ENCODE measurements at regions not wholly inside any gene's neighbourhood (a gene's known extent, or its start where the extent isn't known, plus 50 kb on each side); places are given as distances from the start of the nearest gene placed in this dataset.

- Histone ChIP-seq H3K27ac (ENCODE audit: low read length) (no peak overlapping the region), H3K9me2 (ENCODE audit: insufficient read depth, low read length) (no peaks in the 10 kb centered on the region), H4K20me1 (ENCODE audit: insufficient read depth) (no peaks in the 10 kb centered on the region), H3K36me3 (ENCODE audit: insufficient read depth, low read length) (no peaks in the 10 kb centered on the region), H2AFZ (ENCODE audit: low read depth, low read length) (no peak overlapping the region), H3K4me2 (ENCODE audit: low read length) (no peak overlapping the region), H3F3A (ENCODE audit: insufficient read depth, low read length, poor library complexity, severe bottlenecking) (no peaks in the 10 kb centered on the region), H3K9ac (ENCODE audit: low read length) (no peak overlapping the region), H3K79me2 (replicated peaks; ENCODE audit: insufficient read depth, low read length) (no peaks in the 10 kb centered on the region), H3K27me3 (ENCODE audit: insufficient read depth, low read depth, low read length) (no peaks in the 10 kb centered on the region), H3K4me3 (ENCODE audit: low read length) (no peak overlapping the region), H3K9me3 (ENCODE audit: low read length) (no peaks in the 10 kb centered on the region)
- TF ChIP-seq EZH2 (IDR thresholded peaks at IDR 0.05; ENCODE audit: borderline replicate concordance, insufficient read depth, low read length, poor library complexity, severe bottlenecking) (no peak), SMC3 (conservative IDR thresholded peaks at IDR 0.05; ENCODE audit: poor library complexity) (no peak), POLR2AphosphoS5 (IDR thresholded peaks at IDR 0.05) (no peak), REST (IDR thresholded peaks at IDR 0.05; ENCODE audit: borderline replicate concordance) (no peak), MXI1 (conservative IDR thresholded peaks at IDR 0.05; ENCODE audit: poor library complexity, severe bottlenecking) (no peak), TAF1 (IDR thresholded peaks at IDR 0.05; ENCODE audit: low read depth) (no peak), RAD21 (conservative IDR thresholded peaks at IDR 0.05) (no peak), EP300 (conservative IDR thresholded peaks at IDR 0.05; ENCODE audit: poor library complexity, severe bottlenecking) (no peak), CTCF (IDR thresholded peaks at IDR 0.05; ENCODE audit: poor library complexity, severe bottlenecking) (no peak)
Observed at GRCh38 chr12:89185181-89185580, 167.1 kb downstream of the DUSP6 start.

- Histone ChIP-seq H3K27ac (ENCODE audit: low read length) (no peak overlapping the region), H3K4me2 (ENCODE audit: low read length) (no peak overlapping the region), H3K79me2 (replicated peaks; ENCODE audit: insufficient read depth, low read length) (no peaks in the 10 kb centered on the region), H2AFZ (ENCODE audit: low read depth, low read length) (no peak overlapping the region), H3K9me2 (ENCODE audit: insufficient read depth, low read length) (no peaks in the 10 kb centered on the region), H3F3A (ENCODE audit: insufficient read depth, low read length, poor library complexity, severe bottlenecking) (no peaks in the 10 kb centered on the region), H3K4me3 (ENCODE audit: low read length) (no peak overlapping the region), H3K9me3 (ENCODE audit: low read length) (no peaks in the 10 kb centered on the region), H3K36me3 (ENCODE audit: insufficient read depth, low read length) (no peaks in the 10 kb centered on the region), H4K20me1 (ENCODE audit: insufficient read depth) (no peaks in the 10 kb centered on the region), H3K27me3 (ENCODE audit: insufficient read depth, low read depth, low read length) (no peaks in the 10 kb centered on the region), H3K9ac (ENCODE audit: low read length) (no peak overlapping the region)
- TF ChIP-seq MXI1 (conservative IDR thresholded peaks at IDR 0.05; ENCODE audit: poor library complexity, severe bottlenecking) (no peak), EZH2 (IDR thresholded peaks at IDR 0.05; ENCODE audit: borderline replicate concordance, insufficient read depth, low read length, poor library complexity, severe bottlenecking) (no peak), POLR2AphosphoS5 (IDR thresholded peaks at IDR 0.05) (no peak)
Observed at GRCh38 chr12:89183985-89184435, 168.3 kb downstream of the DUSP6 start.
